Hepatocyte (in vitro differentiated cells): ENCODE measurements at regions not wholly inside any gene's neighbourhood (a gene's known extent, or its start where the extent isn't known, plus 50 kb on each side); places are given as distances from the start of the nearest gene placed in this dataset.

ENCODE experiments used
- DNase-seq: peaks from one replicate; pipeline ENCODE4 v3.0.0-alpha.2; 2016; ENCODE audit warnings: low spot score
- H2AFZ ChIP-seq: fragments of 200-600 bp; sonication (generic); 2 replicates; pipeline ENCODE4 v1.6.0; 2016; ENCODE audit warnings: antibody characterized with exemption, mild to moderate bottlenecking
- H3K27ac ChIP-seq: fragments of 200-600 bp; sonication (generic); 2 replicates; pipeline ENCODE4 v1.5.1; 2016; ENCODE audit warnings: mild to moderate bottlenecking
- H3K27me3 ChIP-seq: fragments of 200-600 bp; sonication (generic); 2 replicates; pipeline ENCODE4 v1.6.1; 2016
- H3K36me3 ChIP-seq: fragments of 200-600 bp; sonication (generic); replicated peaks from 2 replicates; pipeline ENCODE4 v1.5.1; 2016; ENCODE audit warnings: low read depth; ENCODE audit not compliant: insufficient read depth
- H3K4me1 ChIP-seq: fragments of 200-600 bp; sonication (generic); 2 replicates; pipeline ENCODE4 v1.5.1; 2016; ENCODE audit warnings: mild to moderate bottlenecking, moderate library complexity; ENCODE audit not compliant: insufficient read depth
- H3K4me2 ChIP-seq: fragments of 200-600 bp; sonication (generic); 2 replicates; pipeline ENCODE4 v1.6.0; 2016
- H3K4me3 ChIP-seq: fragments of 200-600 bp; sonication (generic); 2 replicates; pipeline ENCODE4 v1.5.1; 2016; ENCODE audit warnings: mild to moderate bottlenecking
- H3K79me2 ChIP-seq: fragments of 200-600 bp; sonication (generic); 2 replicates; pipeline ENCODE4 v1.6.0; 2017; ENCODE audit warnings: mild to moderate bottlenecking
- H3K9me2 ChIP-seq: fragments of 200-600 bp; sonication (generic); replicated peaks from 2 replicates; pipeline ENCODE4 v1.6.0; 2017; ENCODE audit warnings: mild to moderate bottlenecking; ENCODE audit not compliant: insufficient read depth
- H3K9me3 ChIP-seq: fragments of 200-600 bp; sonication (generic); 2 replicates; pipeline ENCODE4 v1.5.1; 2016; ENCODE audit warnings: low read depth, mild to moderate bottlenecking
- H4K20me1 ChIP-seq: fragments of 200-600 bp; sonication (generic); 2 replicates; pipeline ENCODE4 v1.6.0; 2016; ENCODE audit warnings: mild to moderate bottlenecking; ENCODE audit not compliant: insufficient read depth, poor library complexity, severe bottlenecking
- EZH2 ChIP-seq: fragments of 200-600 bp; sonication (generic); IDR thresholded peaks from 2 replicates; pipeline ENCODE4 v1.6.1; 2016; ENCODE audit warnings: antibody characterized with exemption, mild to moderate bottlenecking, borderline replicate concordance
- EZH2phosphoT487 ChIP-seq: fragments of 200-600 bp; sonication (generic); IDR thresholded peaks from one replicate; pipeline ENCODE4 v1.6.1; 2018; ENCODE audit warnings: antibody characterized with exemption, mild to moderate bottlenecking, low read depth, moderate library complexity; ENCODE audit not compliant: unreplicated experiment, severe bottlenecking
- WGBS: methylation state at CpG from one replicate; pipeline ENCODE4 v1.1.6; 2016; ENCODE audit warnings: low lambda C conversion rate; ENCODE audit errors: missing lambda C conversion rate; 5-methylcytosine and 5-hydroxymethylcytosine counted together
- TF ChIP-seq, protein P1 (sequence below): fragments of 200-600 bp; sonication (generic); IDR thresholded peaks from 2 replicates; pipeline ENCODE4 v1.5.1; 2016; ENCODE audit warnings: antibody characterized with exemption, mild to moderate bottlenecking; ENCODE audit not compliant: poor library complexity

DNA sequence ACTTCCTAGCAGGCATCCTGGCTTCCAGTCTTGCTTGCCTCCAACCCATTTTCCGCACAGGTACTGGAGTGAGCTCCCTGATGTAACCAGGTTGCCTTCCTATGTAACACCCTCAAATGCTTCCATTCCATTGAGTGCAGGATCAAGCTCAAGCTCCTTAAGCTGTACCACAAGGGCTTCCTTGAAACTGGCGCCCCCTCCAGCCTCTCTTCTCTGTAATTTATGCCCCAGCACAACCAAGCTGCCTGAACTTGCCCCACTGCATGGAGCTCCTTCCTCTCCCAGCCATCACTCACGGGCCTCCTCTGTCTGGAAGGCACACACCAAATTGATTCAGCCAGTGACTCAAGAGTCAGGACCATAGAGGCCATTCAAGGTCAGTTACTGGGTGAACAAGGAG lies 234.8 kb upstream of the RPL38 start:
- H3K9me2 ChIP-seq = no peaks in the 10 kb centered on the region
- H3K4me1 ChIP-seq = no peaks in the 10 kb centered on the region
- H4K20me1 ChIP-seq = no peaks in the 10 kb centered on the region
- no peak overlapping the region for H3K4me2 ChIP-seq
- no peaks in the 10 kb centered on the region for H3K9me3 ChIP-seq
- H3K27ac ChIP-seq = no peak overlapping the region
- no peak overlapping the region for H2AFZ ChIP-seq
- 83% methylated on average over 3 of the region's 3 CpGs for WGBS
- H3K4me3 ChIP-seq = no peak overlapping the region
- H3K79me2 ChIP-seq = no peaks in the 10 kb centered on the region
- peaks cover 12% of the 10 kb centered on the region for H3K27me3 ChIP-seq
- H3K36me3 ChIP-seq = no peaks in the 10 kb centered on the region
- TF ChIP-seq EZH2 = no peak
- TF ChIP-seq, protein P1, sequence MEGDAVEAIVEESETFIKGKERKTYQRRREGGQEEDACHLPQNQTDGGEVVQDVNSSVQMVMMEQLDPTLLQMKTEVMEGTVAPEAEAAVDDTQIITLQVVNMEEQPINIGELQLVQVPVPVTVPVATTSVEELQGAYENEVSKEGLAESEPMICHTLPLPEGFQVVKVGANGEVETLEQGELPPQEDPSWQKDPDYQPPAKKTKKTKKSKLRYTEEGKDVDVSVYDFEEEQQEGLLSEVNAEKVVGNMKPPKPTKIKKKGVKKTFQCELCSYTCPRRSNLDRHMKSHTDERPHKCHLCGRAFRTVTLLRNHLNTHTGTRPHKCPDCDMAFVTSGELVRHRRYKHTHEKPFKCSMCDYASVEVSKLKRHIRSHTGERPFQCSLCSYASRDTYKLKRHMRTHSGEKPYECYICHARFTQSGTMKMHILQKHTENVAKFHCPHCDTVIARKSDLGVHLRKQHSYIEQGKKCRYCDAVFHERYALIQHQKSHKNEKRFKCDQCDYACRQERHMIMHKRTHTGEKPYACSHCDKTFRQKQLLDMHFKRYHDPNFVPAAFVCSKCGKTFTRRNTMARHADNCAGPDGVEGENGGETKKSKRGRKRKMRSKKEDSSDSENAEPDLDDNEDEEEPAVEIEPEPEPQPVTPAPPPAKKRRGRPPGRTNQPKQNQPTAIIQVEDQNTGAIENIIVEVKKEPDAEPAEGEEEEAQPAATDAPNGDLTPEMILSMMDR = no peak
- TF ChIP-seq EZH2phosphoT487 = no peak
- DNase-seq = no peak

DNA sequence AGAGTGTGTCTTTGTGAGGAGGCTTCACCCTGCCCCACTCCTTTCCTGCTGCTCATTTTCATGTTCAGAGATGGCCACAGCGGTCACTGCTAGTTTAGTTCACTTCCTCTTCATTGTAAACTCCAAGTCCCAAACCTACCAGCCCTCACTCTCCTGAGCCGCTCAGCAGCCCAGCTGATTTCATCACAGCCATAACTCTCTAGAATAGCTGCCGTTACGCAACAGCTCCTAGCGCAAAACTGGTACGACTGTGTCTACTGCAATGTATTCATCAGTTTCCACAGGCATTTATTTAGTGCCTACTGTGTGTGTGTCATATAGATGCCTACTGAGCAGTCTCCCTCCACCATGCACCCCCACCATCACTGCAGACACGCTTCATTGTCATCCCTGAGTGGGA lies 233.5 kb upstream of the RPL38 start:
- no peaks in the 10 kb centered on the region for H3K36me3 ChIP-seq
- TF ChIP-seq, protein P1 = no peak
- 72% methylated on average over 7 of the region's 7 CpGs for WGBS
- H3K4me1 ChIP-seq = no peaks in the 10 kb centered on the region
- H3K9me2 ChIP-seq = no peaks in the 10 kb centered on the region
- peaks cover 12% of the 10 kb centered on the region for H3K27me3 ChIP-seq
- no peaks in the 10 kb centered on the region for H3K79me2 ChIP-seq
- H2AFZ ChIP-seq = no peak overlapping the region
- no peaks in the 10 kb centered on the region for H4K20me1 ChIP-seq
- no peaks in the 10 kb centered on the region for H3K9me3 ChIP-seq
- DNase-seq = peak; percentile 45
- no peak overlapping the region for H3K27ac ChIP-seq
- no peak overlapping the region for H3K4me2 ChIP-seq
- H3K4me3 ChIP-seq = no peak overlapping the region

DNA sequence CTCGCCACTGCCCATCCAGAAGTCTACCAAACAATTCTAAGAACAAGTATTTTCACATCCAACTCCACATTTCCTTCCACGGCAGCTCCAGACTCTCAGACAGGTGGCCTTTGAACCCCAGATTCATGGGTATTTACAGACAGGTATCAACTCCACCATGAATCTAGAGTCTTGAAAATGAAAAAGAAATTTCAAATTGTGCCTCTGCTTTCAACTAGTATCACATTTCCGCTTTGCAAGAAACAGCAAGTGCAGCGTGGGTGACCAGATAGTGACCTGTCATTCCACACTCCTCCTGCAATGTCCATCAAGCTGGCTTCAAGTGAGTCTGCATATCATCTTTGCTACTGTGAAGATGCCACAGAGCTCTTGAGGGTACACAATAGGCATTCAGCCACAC lies 232.4 kb upstream of the RPL38 start:
- DNase-seq = no peak
- TF ChIP-seq EZH2 (no peak), EZH2phosphoT487 (no peak)
- TF ChIP-seq, protein P1 = no peak
- Histone ChIP-seq H3K36me3 (no peaks in the 10 kb centered on the region), H4K20me1 (no peaks in the 10 kb centered on the region), H3K27ac (no peak overlapping the region), H3K79me2 (no peaks in the 10 kb centered on the region), H3K4me3 (no peak overlapping the region), H3K27me3 (peaks cover 12% of the 10 kb centered on the region), H2AFZ (no peak overlapping the region), H3K9me3 (no peaks in the 10 kb centered on the region), H3K4me1 (no peaks in the 10 kb centered on the region), H3K9me2 (no peaks in the 10 kb centered on the region), H3K4me2 (no peak overlapping the region)
- 87% methylated on average over 4 of the region's 4 CpGs for WGBS

DNA sequence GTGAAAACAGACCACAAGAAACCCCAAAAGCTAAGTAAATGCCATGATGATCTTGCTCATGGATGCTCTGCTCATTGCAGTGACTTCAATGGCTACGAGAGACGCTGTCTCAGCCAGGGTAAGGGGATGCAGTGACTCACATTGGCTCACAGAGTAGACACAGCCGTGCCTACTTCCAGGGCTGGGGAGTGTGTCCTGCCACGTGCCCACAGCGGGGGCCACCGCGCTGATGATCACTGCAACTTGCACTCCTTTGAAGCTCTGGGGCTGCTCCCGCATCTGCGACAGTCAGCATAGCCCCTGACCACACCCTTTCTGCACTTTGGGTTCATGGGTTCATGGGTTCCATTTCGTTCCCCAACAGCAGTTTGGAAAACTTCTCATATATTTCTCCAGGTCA lies 231.4 kb upstream of the RPL38 start:
- WGBS = 91% methylated on average over 10 of the region's 10 CpGs
- Histone ChIP-seq H4K20me1 (no peaks in the 10 kb centered on the region), H3K4me3 (no peak overlapping the region), H3K79me2 (no peaks in the 10 kb centered on the region), H3K36me3 (no peaks in the 10 kb centered on the region), H3K27me3 (peaks cover 12% of the 10 kb centered on the region), H3K27ac (no peak overlapping the region), H3K4me2 (no peak overlapping the region), H3K4me1 (no peaks in the 10 kb centered on the region), H2AFZ (no peak overlapping the region), H3K9me3 (no peaks in the 10 kb centered on the region), H3K9me2 (no peaks in the 10 kb centered on the region)
- DNase-seq = no peak
- no peak for TF ChIP-seq EZH2
- TF ChIP-seq, protein P1 = no peak
- TF ChIP-seq EZH2phosphoT487 = no peak
